Activated CD4-positive, alpha-beta T cell treated with anti-CD3 and anti-CD28 coated beads for 36 hours (primary cell): ENCODE measurements at regions not wholly inside any gene's neighbourhood (a gene's known extent, or its start where the extent isn't known, plus 50 kb on each side); places are given as distances from the start of the nearest gene placed in this dataset.
"Not testable (repeated sequence)": the region's sequence is repeated elsewhere in the genome, so short reads cannot be mapped to it uniquely, and the experiment has no call there.

Experiments used
- ATAC-seq: fragments of 200-7000 bp; cut with Tn5 transposase; one replicate; pipeline ENCODE4 v1.10.0; 2021; ENCODE audit warnings: mild to moderate bottlenecking, moderate library complexity
- CTCF ChIA-PET: fragments of 350-600 bp; sonication (Branson Sonifier 250); formaldehyde crosslinking; loops from one replicate; lab custom pipeline; 2021; ENCODE audit warnings: antibody characterized with exemption; lab: Charles Lee
- POLR2A ChIA-PET: fragments of 350-600 bp; sonication (Branson Sonifier 250); formaldehyde crosslinking; loops from one replicate; lab custom pipeline; 2021; ENCODE audit warnings: antibody characterized with exemption, inconsistent platforms; lab: Charles Lee
- DNase-seq: peaks from one replicate; pipeline ENCODE4 v3.0.0-alpha.2; 2020
- H3K27ac Mint-ChIP-seq: one replicate; pipeline ENCODE4 v1.8.0; 2021; ENCODE audit warnings: mixed read lengths
- H3K27me3 Mint-ChIP-seq: one replicate; pipeline ENCODE4 v1.8.0; 2021; ENCODE audit warnings: mixed read lengths
- H3K36me3 Mint-ChIP-seq: one replicate; pipeline ENCODE4 v1.8.0; 2021; ENCODE audit warnings: low read depth, mixed read lengths
- H3K4me1 Mint-ChIP-seq: one replicate; pipeline ENCODE4 v1.8.0; 2021; ENCODE audit warnings: mixed read lengths
- H3K4me3 Mint-ChIP-seq: one replicate; pipeline ENCODE4 v1.8.0; 2021; ENCODE audit warnings: mild to moderate bottlenecking, moderate library complexity, mixed read lengths
- H3K9me3 Mint-ChIP-seq: one replicate; pipeline ENCODE4 v1.8.0; 2021; ENCODE audit warnings: low read depth, mixed read lengths
- intact Hi-C, 2 experiments: fragments of 100-400 bp; cut with DNase I in 1 of 2; cut with micrococcal nuclease in 1 of 2; formaldehyde crosslinking; loops; one replicate each; pipeline versions ENCODE4 v1.14.2 to v1.15.1; 2022 to 2024; cut with DNase I, micrococcal nuclease

DNA sequence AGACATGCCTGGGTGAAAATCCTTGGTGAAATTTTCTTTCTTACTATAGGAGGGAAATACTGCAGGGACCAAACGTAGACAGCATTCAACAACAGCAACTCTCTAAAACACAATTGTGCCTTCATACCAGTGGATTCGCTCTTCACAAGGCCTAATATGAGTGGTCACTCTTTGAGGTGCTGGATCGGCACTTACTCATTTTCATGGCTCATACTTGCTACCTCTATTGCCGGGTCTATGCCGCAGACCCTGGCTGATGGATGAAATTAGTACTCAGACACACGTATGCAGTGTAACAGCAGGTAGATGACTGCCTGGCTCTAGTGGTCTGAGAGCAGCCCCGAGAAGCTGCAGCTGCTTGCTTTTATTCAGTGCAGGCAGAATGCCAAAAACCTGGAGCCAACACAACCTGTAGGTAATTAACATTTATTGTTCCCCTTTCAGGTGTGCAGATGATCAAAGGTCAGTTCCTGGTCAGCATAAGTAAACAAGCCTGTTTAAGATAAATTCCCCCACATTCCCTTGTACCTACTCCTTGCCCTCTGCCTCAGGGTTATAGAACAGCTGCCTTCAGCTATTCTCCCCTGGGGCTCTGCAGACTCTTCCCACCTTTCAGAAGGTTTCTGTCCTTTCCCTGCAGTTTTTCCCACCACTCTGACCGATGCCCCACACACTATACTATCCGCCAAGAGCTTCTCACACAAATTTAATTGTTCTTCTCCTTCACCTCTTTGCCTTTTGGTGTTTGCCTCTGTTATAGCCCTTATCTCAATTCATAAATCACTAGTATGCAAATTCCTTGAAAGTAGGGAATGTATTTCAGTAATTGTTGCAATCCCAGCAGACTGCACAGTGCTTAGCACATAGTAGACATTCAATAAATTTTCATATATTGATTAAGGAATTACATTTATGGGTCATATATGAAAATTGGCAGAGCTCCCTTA lies 210.0 kb downstream of the SPANXN3 start:
- Mint-ChIP-seq H3K4me3 (no peak overlapping the region), H3K27ac (no peak overlapping the region), H3K4me1 (no peaks in the 10 kb centered on the region)

DNA sequence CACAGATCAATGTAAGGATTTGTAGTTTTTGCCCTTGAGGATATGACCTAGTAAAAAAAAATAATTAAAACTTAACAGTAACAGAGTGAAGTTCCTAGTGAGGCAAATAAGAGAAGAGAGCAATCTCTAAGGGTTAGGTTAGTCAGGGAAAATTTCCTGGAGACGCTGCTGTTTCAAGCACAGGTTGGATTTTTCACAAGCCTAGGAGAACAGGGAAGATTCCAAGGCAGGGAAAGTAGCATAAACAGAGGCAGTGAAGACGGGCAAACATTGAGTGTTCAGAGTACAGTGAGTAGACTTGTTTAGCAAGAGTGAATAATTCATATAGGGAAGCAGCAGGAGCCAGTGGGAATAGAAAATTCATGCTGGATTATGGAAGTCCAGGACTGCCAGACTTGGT lies 212.8 kb downstream of the SPANXN3 start:
- Mint-ChIP-seq H3K27ac (no peak overlapping the region), H3K4me1 (no peaks in the 10 kb centered on the region), H3K9me3 (no peaks in the 10 kb centered on the region), H3K4me3 (no peak overlapping the region), H3K36me3 (no peaks in the 10 kb centered on the region), H3K27me3 (no peaks in the 10 kb centered on the region)
- POLR2A ChIA-PET: no interaction called here
- intact Hi-C loops: no loop called here
- DNase-seq (no peak), ATAC-seq (no peak)
- CTCF ChIA-PET: no interaction called here

More for the DNA sequence above, 210.0 kb downstream of the SPANXN3 start:
- Mint-ChIP-seq H3K27me3 (no peaks in the 10 kb centered on the region), H3K36me3 (no peaks in the 10 kb centered on the region), H3K9me3 (no peaks in the 10 kb centered on the region)
- ChIA-PET POLR2A (no interaction called here), CTCF (no interaction called here)
- DNase-seq: no peak
- ATAC-seq: no peak
- intact Hi-C loops: no loop called here

DNA sequence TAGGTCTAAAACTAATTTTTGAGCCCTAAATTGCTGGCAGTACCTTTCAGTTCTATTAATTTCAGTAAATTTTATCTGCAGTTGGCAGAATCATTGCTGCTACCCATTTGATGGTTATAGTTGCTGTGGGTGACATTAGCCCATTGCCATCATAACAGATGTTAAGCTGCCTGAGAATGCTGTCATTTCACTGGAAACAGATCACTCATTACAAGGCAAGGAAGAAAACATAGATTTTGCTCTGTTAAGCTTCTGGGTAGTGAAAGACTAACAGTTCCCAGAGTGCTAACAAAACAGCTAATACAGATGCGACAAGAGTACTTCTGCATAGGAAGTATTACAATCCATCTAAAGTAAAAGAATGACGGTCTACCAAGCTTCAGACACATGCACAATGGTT lies 213.2 kb downstream of the SPANXN3 start:
- H3K4me3 Mint-ChIP-seq: no peak overlapping the region
- no peak for DNase-seq
- ATAC-seq: no peak
- ChIA-PET POLR2A (no interaction called here), CTCF (no interaction called here)
- no peaks in the 10 kb centered on the region for H3K27me3 Mint-ChIP-seq
- intact Hi-C loops: no loop called here
- H3K36me3 Mint-ChIP-seq: no peaks in the 10 kb centered on the region
- no peak overlapping the region for H3K27ac Mint-ChIP-seq
- H3K9me3 Mint-ChIP-seq: no peaks in the 10 kb centered on the region
- H3K4me1 Mint-ChIP-seq: no peaks in the 10 kb centered on the region

DNA sequence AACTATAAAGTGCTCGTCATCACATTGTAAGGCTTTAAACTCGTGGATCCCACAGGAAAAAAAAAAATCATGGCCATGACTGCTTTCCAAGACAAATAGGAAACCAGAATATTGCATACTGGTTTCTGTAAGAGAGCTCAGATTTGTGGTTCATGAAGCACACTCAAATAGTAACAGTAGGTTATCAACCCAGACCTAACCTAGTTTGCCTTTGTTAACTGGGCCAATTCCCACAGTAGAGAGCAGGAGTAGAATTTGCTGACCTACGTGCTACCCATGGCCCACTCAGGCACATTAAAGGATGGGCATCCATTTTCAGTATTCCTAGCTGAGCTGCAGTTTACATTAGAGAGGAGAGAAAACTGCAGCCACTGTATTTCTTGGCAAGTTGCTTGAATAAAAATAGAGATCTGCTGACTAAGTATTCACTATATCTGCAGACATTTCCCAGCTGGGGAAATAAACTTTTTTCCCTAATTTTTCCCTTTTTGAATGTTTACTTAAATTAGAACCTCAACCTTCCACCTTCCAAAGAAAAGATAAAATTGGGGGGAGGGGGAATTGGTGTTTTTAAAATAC lies 218.5 kb downstream of the SPANXN3 start:
- CTCF ChIA-PET: interaction anchor here (0.6 kb wide), 1 partner anchor 520 kb away, joined by 3 read pairs; no protein-coding TSS in a partner anchor
- Mint-ChIP-seq H3K4me1 (no peaks in the 10 kb centered on the region), H3K27ac (no peak overlapping the region), H3K27me3 (no peaks in the 10 kb centered on the region), H3K36me3 (no peaks in the 10 kb centered on the region), H3K9me3 (peaks cover 5% of the 10 kb centered on the region), H3K4me3 (no peak overlapping the region)
- DNase-seq (no peak), ATAC-seq (no peak)
- intact Hi-C loops: no loop called here
- POLR2A ChIA-PET: no interaction called here

DNA sequence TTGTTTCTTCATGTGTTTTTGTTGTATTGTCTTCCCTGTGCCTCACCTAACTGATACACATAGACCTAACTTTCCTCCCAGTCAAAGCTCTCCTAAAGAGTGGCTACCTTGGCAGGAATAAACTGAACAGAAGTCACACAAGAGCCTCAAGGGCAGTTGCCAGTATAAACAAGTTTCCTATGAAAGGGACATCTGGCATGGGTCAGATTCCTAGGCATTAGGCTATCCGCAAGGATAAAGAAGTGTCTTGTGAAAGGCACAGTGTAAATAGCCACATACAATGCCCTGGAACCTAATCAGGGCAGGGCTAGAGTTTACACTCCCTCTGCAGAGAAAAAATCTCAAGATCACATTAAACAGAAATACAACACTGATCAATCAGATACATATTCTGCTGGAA lies 220.8 kb downstream of the SPANXN3 start:
- Mint-ChIP-seq H3K4me3 (no peak overlapping the region), H3K27ac (no peak overlapping the region), H3K27me3 (no peaks in the 10 kb centered on the region), H3K9me3 (peaks cover 5% of the 10 kb centered on the region), H3K4me1 (no peaks in the 10 kb centered on the region), H3K36me3 (no peaks in the 10 kb centered on the region)
- POLR2A ChIA-PET: no interaction called here
- no peak for ATAC-seq
- DNase-seq: no peak
- intact Hi-C loops: no loop called here
- CTCF ChIA-PET: no interaction called here

DNA sequence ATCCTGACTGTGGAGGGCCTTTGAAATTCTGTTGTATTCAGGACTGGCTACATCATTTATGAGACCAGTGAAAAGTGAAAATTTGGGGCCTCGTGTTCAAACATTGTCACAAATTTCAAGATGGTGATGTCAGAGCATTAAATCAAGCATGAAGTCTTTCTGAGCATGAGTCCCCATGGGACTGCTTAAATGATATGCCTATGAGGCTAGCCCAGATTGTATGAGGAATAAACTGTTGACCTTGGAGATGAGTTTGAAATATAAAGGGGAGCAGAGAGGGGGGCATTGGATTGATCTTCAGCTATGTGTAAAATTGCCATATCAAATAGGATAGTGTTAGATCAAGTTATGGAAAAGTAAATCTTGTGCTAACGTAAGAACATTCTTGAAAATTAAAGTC lies 230.0 kb downstream of the SPANXN3 start:
- DNase-seq (no peak), ATAC-seq (no peak)
- H3K4me3 Mint-ChIP-seq: no peak overlapping the region
- intact Hi-C loops: no loop called here
- no peaks in the 10 kb centered on the region for H3K9me3 Mint-ChIP-seq
- no peaks in the 10 kb centered on the region for H3K4me1 Mint-ChIP-seq
- no peak overlapping the region for H3K27ac Mint-ChIP-seq
- ChIA-PET CTCF (no interaction called here), POLR2A (no interaction called here)
- H3K36me3 Mint-ChIP-seq: no peaks in the 10 kb centered on the region
- no peaks in the 10 kb centered on the region for H3K27me3 Mint-ChIP-seq

DNA sequence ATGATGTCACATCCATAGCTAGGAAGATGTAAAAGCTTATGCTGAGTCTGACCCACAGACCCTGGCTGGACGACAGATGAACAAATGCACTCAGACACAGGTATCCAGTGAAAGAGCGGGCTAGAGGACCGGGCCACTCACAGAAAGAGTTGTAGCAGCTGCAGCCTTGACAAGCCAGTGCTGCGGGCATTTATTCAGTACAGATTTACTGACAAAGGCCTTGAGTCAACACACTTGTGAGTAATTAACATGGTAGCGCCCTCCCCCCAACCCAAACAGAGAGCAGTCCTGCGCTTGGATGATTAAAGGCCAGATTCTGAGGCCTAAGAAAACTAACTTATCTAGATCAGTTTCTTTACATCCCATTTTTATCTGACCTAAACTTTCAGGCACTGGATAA lies 244.6 kb downstream of the SPANXN4 start:
- no peak overlapping the region for H3K27ac Mint-ChIP-seq
- ChIA-PET CTCF (no interaction called here), POLR2A (no interaction called here)
- no peaks in the 10 kb centered on the region for H3K36me3 Mint-ChIP-seq
- no peaks in the 10 kb centered on the region for H3K4me1 Mint-ChIP-seq
- ATAC-seq: no peak
- intact Hi-C loops: no loop called here
- H3K4me3 Mint-ChIP-seq: no peak overlapping the region
- no peak for DNase-seq
- no peaks in the 10 kb centered on the region for H3K27me3 Mint-ChIP-seq
- H3K9me3 Mint-ChIP-seq: peaks cover 4% of the 10 kb centered on the region

DNA sequence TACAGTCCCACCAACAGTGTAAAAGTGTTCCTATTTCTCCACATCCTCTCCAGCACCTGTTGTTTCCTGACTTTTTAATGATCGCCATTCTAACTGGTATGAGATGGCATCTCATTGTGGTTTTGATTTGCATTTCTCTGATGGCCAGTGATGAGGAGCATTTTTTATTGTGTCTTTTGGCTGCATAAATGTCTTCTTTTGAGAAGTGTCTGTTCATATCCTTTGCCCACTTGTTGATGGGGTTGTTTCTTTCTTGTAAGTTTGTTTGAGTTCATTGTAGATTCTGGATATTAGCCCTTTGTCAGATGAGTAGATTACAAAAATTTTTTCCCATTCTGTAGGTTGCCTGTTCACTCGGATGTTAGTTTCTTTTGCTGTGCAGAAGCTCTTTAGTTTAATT lies 218.9 kb downstream of the SPANXN4 start:
- H3K4me1 Mint-ChIP-seq, DNase-seq, H3K9me3 Mint-ChIP-seq, H3K36me3 Mint-ChIP-seq, H3K27me3 Mint-ChIP-seq, H3K4me3 Mint-ChIP-seq, ATAC-seq, CTCF ChIA-PET, intact Hi-C loops, POLR2A ChIA-PET, H3K27ac Mint-ChIP-seq: not testable (repeated sequence)

DNA sequence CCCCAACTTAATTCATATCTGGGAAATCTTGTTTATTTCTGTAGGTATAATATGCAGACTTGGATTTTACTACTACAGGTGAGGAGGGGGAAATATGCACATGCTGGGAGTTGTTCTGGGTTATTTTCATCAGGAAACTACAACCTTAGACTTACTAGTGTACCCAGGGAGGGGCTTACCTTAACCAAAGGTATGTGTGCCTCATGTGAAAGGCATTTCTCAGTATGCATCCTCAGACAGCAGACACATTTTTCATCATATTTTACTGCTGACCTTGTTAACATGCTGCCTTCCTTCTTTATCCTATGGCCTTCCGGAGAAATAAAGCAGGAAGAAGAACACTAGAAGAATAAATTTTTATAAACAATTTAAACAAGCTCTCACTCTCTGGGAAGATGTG lies 214.9 kb downstream of the SPANXN4 start:
- DNase-seq: no peak
- Mint-ChIP-seq H3K9me3 (peaks cover 11% of the 10 kb centered on the region), H3K27ac (no peak overlapping the region), H3K36me3 (no peaks in the 10 kb centered on the region), H3K27me3 (no peaks in the 10 kb centered on the region), H3K4me1 (no peaks in the 10 kb centered on the region), H3K4me3 (no peak overlapping the region)
- ChIA-PET CTCF (no interaction called here), POLR2A (no interaction called here)
- ATAC-seq: no peak
- intact Hi-C loops: no loop called here

DNA sequence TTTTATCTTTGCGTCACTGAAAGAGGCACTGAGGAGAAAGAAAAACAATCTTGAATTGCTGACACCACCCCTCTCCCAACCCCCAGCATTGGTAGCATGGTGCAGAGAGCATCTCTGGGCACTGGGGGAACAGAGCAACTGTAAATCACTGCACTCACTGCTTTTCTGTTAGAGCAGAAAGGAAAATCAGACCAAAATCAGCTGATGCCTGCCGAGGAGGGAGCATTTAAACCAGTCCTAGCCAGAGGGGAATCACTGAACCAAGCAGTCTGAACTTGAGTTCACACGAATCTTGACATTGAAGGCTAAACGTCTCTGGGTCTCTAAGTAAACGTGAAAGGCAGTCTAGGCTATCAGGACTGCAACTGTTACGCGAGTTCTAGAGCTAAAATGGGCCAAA lies 205.8 kb downstream of the SPANXN4 start:
- Mint-ChIP-seq H3K4me1 (no peaks in the 10 kb centered on the region), H3K9me3 (peaks cover 4% of the 10 kb centered on the region), H3K27ac (no peak overlapping the region), H3K4me3 (no peak overlapping the region), H3K36me3 (no peaks in the 10 kb centered on the region), H3K27me3 (no peaks in the 10 kb centered on the region)
- POLR2A ChIA-PET: no interaction called here
- CTCF ChIA-PET: no interaction called here
- intact Hi-C loops: no loop called here
- ATAC-seq (no peak), DNase-seq (no peak)

DNA sequence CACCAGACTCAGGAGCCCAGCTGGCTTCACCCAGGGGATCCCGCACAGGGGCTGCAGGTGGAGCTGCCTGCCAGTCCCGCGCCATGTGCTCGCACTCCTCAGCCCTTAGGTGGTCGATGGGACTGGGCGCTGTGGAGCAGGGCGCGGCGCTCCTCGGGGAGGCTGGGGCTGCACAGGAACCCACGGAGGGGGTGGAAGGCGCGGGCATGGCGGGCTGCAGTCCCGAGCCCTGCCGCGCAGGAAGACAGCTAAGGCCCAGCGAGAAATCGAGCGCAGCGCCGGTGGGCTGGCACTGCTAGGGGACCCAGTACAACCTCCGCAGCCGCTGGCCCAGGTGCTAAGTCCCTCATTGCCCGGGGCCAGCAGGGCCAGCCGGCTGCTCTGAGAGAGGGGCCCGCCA lies 202.9 kb downstream of the SPANXN4 start:
- H3K9me3 Mint-ChIP-seq, intact Hi-C loops, H3K27ac Mint-ChIP-seq, H3K4me3 Mint-ChIP-seq, CTCF ChIA-PET, DNase-seq, POLR2A ChIA-PET, H3K4me1 Mint-ChIP-seq, H3K27me3 Mint-ChIP-seq, ATAC-seq, H3K36me3 Mint-ChIP-seq: not testable (repeated sequence)

DNA sequence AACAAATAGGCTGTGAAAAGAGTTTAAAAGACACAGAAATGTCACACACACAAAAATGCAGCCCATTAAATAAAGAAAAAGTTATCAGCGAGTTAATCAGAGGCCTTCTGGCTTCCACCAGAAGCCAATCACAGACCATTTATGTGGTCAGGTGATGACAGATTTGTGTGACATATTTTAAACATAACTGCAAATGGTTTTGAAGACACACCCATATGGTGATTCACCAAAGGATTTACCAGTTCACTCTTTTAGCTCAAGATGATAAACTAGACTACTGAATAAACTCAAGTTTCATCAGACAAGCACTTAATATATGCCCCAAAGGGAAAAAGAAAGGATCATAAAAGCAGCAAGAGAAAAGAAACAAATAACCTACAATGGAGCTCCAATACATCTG lies 181.2 kb downstream of the SPANXN4 start:
- CTCF ChIA-PET: no interaction called here
- no peak for DNase-seq
- H3K27ac Mint-ChIP-seq: no peak overlapping the region
- no peak for ATAC-seq
- no peaks in the 10 kb centered on the region for H3K9me3 Mint-ChIP-seq
- POLR2A ChIA-PET: no interaction called here
- no peak overlapping the region for H3K4me3 Mint-ChIP-seq
- no peaks in the 10 kb centered on the region for H3K36me3 Mint-ChIP-seq
- intact Hi-C loops: no loop called here
- H3K4me1 Mint-ChIP-seq: no peaks in the 10 kb centered on the region
- no peaks in the 10 kb centered on the region for H3K27me3 Mint-ChIP-seq
